Prostate gland (tissue), 2 donors: ENCODE measurements at regions not wholly inside any gene's neighbourhood (a gene's known extent, or its start where the extent isn't known, plus 50 kb on each side); places are given as distances from the start of the nearest gene placed in this dataset.

ENCODE experiments used
- CTCF ChIP-seq, 4 experiments: fragments of 200-600 bp in 2 of 4; fragments of 450-650 bp in 2 of 4; sonication (generic) in 2 of 4; IDR thresholded peaks; 1 replicate in 3 of 4; 2 replicates in 1 of 4; pipeline ENCODE4 v1.5.1; 2016 to 2019; ENCODE audit warnings: antibody characterized with exemption in 4 of 4, mild to moderate bottlenecking in 2 of 4, moderate library complexity in 2 of 4
- POLR2A ChIP-seq: fragments of 450-650 bp; IDR thresholded peaks from one replicate; pipeline ENCODE4 v1.6.1; 2016; ENCODE audit warnings: antibody characterized with exemption, mild to moderate bottlenecking
- POLR2AphosphoS5 ChIP-seq: sonication (generic); formaldehyde crosslinking; IDR thresholded peaks from one replicate; pipeline ENCODE4 v1.6.1; 2017; ENCODE audit warnings: antibody characterized with exemption

- TF ChIP-seq CTCF (IDR thresholded peaks at IDR 0.05), result no peak
- no peak for TF ChIP-seq POLR2A
- no peak for TF ChIP-seq POLR2AphosphoS5
These were observed 554.1 kb upstream of the SETBP1 start for GRCh38 chr18:44126598-44126997.
